Upper lobe of left lung (tissue), 6 donors: ENCODE measurements at regions not wholly inside any gene's neighbourhood (a gene's known extent, or its start where the extent isn't known, plus 50 kb on each side); places are given as distances from the start of the nearest gene placed in this dataset.

Source experiments
- ATAC-seq, 2 donors: fragments of 200-7000 bp; cut with Tn5 transposase; one replicate each; pipeline ENCODE4 v1.9.1; 2022; ENCODE audit warnings: mild to moderate bottlenecking in 2 of 2, moderate library complexity in 2 of 2; ENCODE audit not compliant: low FRiP score in 2 of 2
- DNase-seq, 2 donors: peaks; one replicate each; pipeline ENCODE4 v3.0.0-alpha.2; 2019 to 2020
- H3K27ac ChIP-seq, 4 donors: fragments of 200-600 bp; sonication (generic); one replicate each; pipeline ENCODE4 v1.5.1; 2016 to 2019
- H3K27me3 ChIP-seq, 4 donors: fragments of 200-600 bp; sonication (generic); one replicate each; pipeline ENCODE4 v1.5.1; 2017 to 2019
- H3K36me3 ChIP-seq, 4 donors: fragments of 200-600 bp; sonication (generic); one replicate each; pipeline ENCODE4 v1.5.1; 2016 to 2019
- H3K4me1 ChIP-seq, 4 donors: fragments of 200-600 bp; sonication (generic); one replicate each; pipeline ENCODE4 v1.5.1; 2018 to 2019
- H3K4me3 ChIP-seq, 4 donors: fragments of 200-600 bp; sonication (generic); one replicate each; pipeline ENCODE4 v1.5.1; 2017 to 2019; ENCODE audit warnings: mild to moderate bottlenecking in 2 of 4, moderate library complexity in 1 of 4
- H3K9me3 ChIP-seq, 4 donors: fragments of 200-600 bp; sonication (generic); one replicate each; pipeline ENCODE4 v1.5.1; 2018 to 2019
- EP300 ChIP-seq, 4 donors: sonication (generic); formaldehyde crosslinking; IDR thresholded peaks; one replicate each; pipeline ENCODE4 v1.5.1; 2017; ENCODE audit warnings: antibody characterized with exemption in 4 of 4, control low read depth in 2 of 4
- POLR2A ChIP-seq, 4 donors: fragments of 450-650 bp; IDR thresholded peaks; one replicate each; pipeline ENCODE4 v1.5.1; 2016 to 2017; ENCODE audit warnings: antibody characterized with exemption in 4 of 4, mild to moderate bottlenecking in 2 of 4
- POLR2AphosphoS5 ChIP-seq, 2 donors: sonication (generic); formaldehyde crosslinking; IDR thresholded peaks; one replicate each; pipeline ENCODE4 v1.5.1; 2017; ENCODE audit warnings: antibody characterized with exemption in 2 of 2
- WGBS, 2 donors: methylation state at CpG; one replicate each; pipeline ENCODE4 v1.1.5; 2017 to 2018; 5-methylcytosine and 5-hydroxymethylcytosine counted together
- TF ChIP-seq, protein P1 (sequence below), 6 experiments: fragments of 450-650 bp in 4 of 6; fragments of 200-600 bp in 2 of 6; sonication (generic) in 2 of 6; IDR thresholded peaks; one replicate each; pipeline ENCODE4 v1.5.1; 2016 to 2019; ENCODE audit warnings: antibody characterized with exemption in 6 of 6
- donor health status: DM: no; HTN: no; CAD: no; lungs with moderate emphysema.
- donor health status: DM: no; HTN: yes; CAD: no; lungs with severe emphysema.

DNA sequence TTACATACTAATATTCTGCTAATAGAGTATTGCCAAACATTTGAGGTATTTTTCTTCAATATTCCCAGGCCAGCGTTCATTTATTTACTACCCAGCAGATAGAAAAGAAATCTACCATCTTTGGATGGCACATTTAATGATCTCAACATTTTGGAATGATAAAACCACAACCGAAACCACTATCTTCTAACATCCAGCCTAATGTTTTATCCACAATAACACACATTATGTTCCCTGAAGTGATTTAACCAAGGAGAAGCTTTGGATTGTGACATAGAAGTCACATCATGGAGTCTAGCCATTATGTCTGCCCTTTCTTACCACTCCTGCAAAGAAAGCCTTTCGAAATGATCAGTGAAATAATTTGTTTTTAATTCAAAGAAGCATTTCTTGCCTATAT, 497.1 kb upstream of the PLXNA2 start:
- Histone ChIP-seq H3K27ac (no peak overlapping the region), H3K4me3 (no peak overlapping the region), H3K9me3 (no peaks in the 10 kb centered on the region), H3K36me3 (no peaks in the 10 kb centered on the region), H3K4me1 (no peaks in the 10 kb centered on the region), H3K27me3 (no peaks in the 10 kb centered on the region)
- ATAC-seq (no peak), DNase-seq (no peak)
- 84 to 87% methylated on average over 3 of the region's 3 CpGs for WGBS, 2 donors
- TF ChIP-seq POLR2AphosphoS5 (IDR thresholded peaks at IDR 0.05) (no peak), EP300 (IDR thresholded peaks at IDR 0.05) (no peak), POLR2A (IDR thresholded peaks at IDR 0.05) (no peak)
- TF ChIP-seq, protein P1, sequence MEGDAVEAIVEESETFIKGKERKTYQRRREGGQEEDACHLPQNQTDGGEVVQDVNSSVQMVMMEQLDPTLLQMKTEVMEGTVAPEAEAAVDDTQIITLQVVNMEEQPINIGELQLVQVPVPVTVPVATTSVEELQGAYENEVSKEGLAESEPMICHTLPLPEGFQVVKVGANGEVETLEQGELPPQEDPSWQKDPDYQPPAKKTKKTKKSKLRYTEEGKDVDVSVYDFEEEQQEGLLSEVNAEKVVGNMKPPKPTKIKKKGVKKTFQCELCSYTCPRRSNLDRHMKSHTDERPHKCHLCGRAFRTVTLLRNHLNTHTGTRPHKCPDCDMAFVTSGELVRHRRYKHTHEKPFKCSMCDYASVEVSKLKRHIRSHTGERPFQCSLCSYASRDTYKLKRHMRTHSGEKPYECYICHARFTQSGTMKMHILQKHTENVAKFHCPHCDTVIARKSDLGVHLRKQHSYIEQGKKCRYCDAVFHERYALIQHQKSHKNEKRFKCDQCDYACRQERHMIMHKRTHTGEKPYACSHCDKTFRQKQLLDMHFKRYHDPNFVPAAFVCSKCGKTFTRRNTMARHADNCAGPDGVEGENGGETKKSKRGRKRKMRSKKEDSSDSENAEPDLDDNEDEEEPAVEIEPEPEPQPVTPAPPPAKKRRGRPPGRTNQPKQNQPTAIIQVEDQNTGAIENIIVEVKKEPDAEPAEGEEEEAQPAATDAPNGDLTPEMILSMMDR (IDR thresholded peaks at IDR 0.05): no peak

DNA sequence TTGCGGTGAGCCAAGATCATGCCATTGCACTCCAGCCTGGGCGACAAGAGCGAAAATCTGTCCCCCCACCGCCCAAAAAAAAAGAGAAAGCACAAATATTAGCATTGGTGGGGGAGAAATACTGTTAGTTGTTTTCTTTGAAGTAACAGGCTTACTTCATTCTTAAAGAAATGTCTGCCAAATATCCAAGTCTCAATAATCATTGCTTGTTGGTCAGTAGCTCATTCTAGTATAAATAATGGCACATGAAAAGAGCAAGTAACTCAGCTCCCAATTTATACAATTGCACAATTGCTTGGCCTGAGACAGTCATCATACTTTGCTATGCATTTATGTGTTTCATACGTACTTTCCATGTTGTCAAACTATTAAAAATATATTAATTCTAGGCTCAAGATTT, 499.2 kb upstream of the PLXNA2 start:
- WGBS, 2 donors: 75 to 83% methylated on average over 5 of the region's 5 CpGs
- no peak overlapping the region for H3K27ac ChIP-seq
- H3K27me3 ChIP-seq: no peaks in the 10 kb centered on the region
- no peaks in the 10 kb centered on the region for H3K9me3 ChIP-seq
- no peak overlapping the region for H3K4me3 ChIP-seq
- no peak for DNase-seq
- ATAC-seq: no peak
- TF ChIP-seq, protein P1 (IDR thresholded peaks at IDR 0.05): no peak
- TF ChIP-seq POLR2A (IDR thresholded peaks at IDR 0.05) (no peak), EP300 (IDR thresholded peaks at IDR 0.05) (no peak), POLR2AphosphoS5 (IDR thresholded peaks at IDR 0.05) (no peak)
- H3K4me1 ChIP-seq: no peaks in the 10 kb centered on the region
- no peaks in the 10 kb centered on the region for H3K36me3 ChIP-seq

DNA sequence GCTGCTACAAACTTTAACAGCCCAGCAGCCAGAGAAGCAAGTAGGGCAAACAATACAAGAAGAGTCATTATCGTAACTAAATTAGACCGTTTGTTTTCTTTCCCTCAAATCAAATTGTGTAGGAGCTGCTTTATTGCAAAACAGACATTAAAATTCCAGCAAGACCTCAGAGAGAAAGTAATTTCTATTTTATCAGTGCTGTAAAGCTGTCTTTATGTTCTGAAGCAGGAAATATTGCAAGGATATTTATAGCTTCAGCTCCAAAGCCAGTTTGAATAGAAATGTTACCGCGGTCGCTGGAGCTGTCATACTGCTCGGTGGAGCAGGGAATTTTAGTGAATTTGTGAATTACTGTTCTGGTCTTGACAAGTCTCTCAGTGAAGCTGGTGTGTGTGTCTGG, 503.8 kb upstream of the PLXNA2 start:
- Histone ChIP-seq H3K36me3 (no peaks in the 10 kb centered on the region), H3K4me1 (no peaks in the 10 kb centered on the region), H3K9me3 (no peaks in the 10 kb centered on the region), H3K27me3 (no peaks in the 10 kb centered on the region), H3K4me3 (no peak overlapping the region), H3K27ac (no peak overlapping the region)
- ATAC-seq: no peak
- no peak for DNase-seq
- TF ChIP-seq, protein P1 (IDR thresholded peaks at IDR 0.05): no peak
- TF ChIP-seq POLR2A (IDR thresholded peaks at IDR 0.05) (no peak), POLR2AphosphoS5 (IDR thresholded peaks at IDR 0.05) (no peak), EP300 (IDR thresholded peaks at IDR 0.05) (no peak)
- 17 to 27% methylated on average over 6 of the region's 6 CpGs for WGBS, 2 donors

DNA sequence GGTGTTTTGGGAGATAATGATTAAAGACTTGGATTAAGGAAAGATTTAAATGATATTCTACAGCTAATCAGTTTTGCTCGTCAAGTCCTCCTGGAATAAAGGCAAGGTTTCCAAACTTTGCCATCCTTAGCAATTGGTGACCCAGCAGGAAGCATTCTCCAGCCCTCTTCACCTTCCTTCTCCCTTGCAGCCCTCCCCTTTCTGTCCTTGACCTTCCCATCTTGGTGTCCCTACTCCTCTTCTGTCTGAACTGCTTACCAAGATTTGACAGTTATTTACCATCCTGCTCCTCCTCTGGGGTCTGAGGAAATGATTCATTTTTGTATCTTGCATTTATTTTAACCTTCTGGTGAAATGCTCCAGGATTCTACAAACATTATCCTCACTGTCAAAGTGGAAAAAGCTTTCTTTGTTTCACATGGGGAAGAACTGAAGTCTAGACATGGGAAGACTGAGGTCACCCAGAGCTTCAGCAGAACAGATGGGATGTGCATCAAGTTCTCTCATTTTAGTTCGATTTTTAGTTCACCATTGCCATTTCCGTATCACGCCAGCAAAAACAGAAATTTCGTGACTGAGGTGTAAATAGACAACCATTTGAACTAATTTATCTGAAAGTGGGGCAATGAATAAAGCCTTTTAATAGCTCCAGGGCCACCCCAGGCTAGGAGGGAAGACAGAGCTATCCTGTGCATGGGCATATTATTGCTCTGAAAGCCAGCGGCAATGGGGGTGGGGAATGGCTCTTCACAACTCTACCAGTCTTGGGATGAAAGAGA, 504.4 kb upstream of the PLXNA2 start:
- H3K4me1 ChIP-seq: no peaks in the 10 kb centered on the region
- DNase-seq (no peak), ATAC-seq (no peak)
- no peaks in the 10 kb centered on the region for H3K27me3 ChIP-seq
- H3K27ac ChIP-seq: no peak overlapping the region
- TF ChIP-seq POLR2AphosphoS5 (IDR thresholded peaks at IDR 0.05): no peak
- TF ChIP-seq, protein P1 (IDR thresholded peaks at IDR 0.05): no peak
- no peak for TF ChIP-seq EP300 (IDR thresholded peaks at IDR 0.05)
- TF ChIP-seq POLR2A (IDR thresholded peaks at IDR 0.05): no peak
- WGBS, 2 donors: 81 to 86% methylated on average over 6 of the region's 6 CpGs
- no peaks in the 10 kb centered on the region for H3K9me3 ChIP-seq
- H3K36me3 ChIP-seq: no peaks in the 10 kb centered on the region
- no peak overlapping the region for H3K4me3 ChIP-seq
